Neural cell (in vitro differentiated cells): ENCODE measurements at regions not wholly inside any gene's neighbourhood (a gene's known extent, or its start where the extent isn't known, plus 50 kb on each side); places are given as distances from the start of the nearest gene placed in this dataset.

ENCODE experiments used
- CTCF ChIP-seq: fragments of 450-650 bp; IDR thresholded peaks from 2 replicates; pipeline ENCODE4 v1.5.1; 2014; ENCODE audit warnings: antibody characterized with exemption, mild to moderate bottlenecking, moderate library complexity; ENCODE audit not compliant: poor library complexity, severe bottlenecking
- SMC3 ChIP-seq: fragments of 450-650 bp; conservative IDR thresholded peaks from 2 replicates; pipeline ENCODE4 v1.6.1; 2014; ENCODE audit warnings: antibody characterized with exemption, mild to moderate bottlenecking, moderate library complexity; ENCODE audit not compliant: poor library complexity

- TF ChIP-seq CTCF (no peak), SMC3 (no peak)
Observed at GRCh38 chr6:144340541-144341371, 55.6 kb downstream of the UTRN start.
